HEK293T (cell line): ENCODE measurements at regions not wholly inside any gene's neighbourhood (a gene's known extent, or its start where the extent isn't known, plus 50 kb on each side); places are given as distances from the start of the nearest gene placed in this dataset.

Experiments used
- BHLHE40 ChIP-seq: fragments of 450-650 bp; IDR thresholded peaks from 2 replicates; pipeline ENCODE4 v1.6.1; 2016; ENCODE audit warnings: mild to moderate bottlenecking, moderate library complexity, borderline replicate concordance
- FOXK2 ChIP-seq: fragments of 450-650 bp; IDR thresholded peaks from 2 replicates; pipeline ENCODE4 v1.6.1; 2016; ENCODE audit warnings: mild to moderate bottlenecking
- FOXM1 ChIP-seq: fragments of 450-650 bp; IDR thresholded peaks from 2 replicates; pipeline ENCODE4 v1.6.1; 2017; ENCODE audit warnings: mild to moderate bottlenecking, borderline replicate concordance
- HDGF ChIP-seq: fragments of 450-650 bp; IDR thresholded peaks from 2 replicates; pipeline ENCODE4 v1.6.1; 2017; ENCODE audit warnings: antibody characterized with exemption, borderline replicate concordance
- L3MBTL2 ChIP-seq: fragments of 450-650 bp; conservative IDR thresholded peaks from 2 replicates; pipeline ENCODE4 v1.6.1; 2016; ENCODE audit warnings: mild to moderate bottlenecking
- NFRKB ChIP-seq: fragments of 450-650 bp; IDR thresholded peaks from 2 replicates; pipeline ENCODE4 v1.6.1; 2016; ENCODE audit warnings: mild to moderate bottlenecking, moderate library complexity
- SP1 ChIP-seq: fragments of 450-650 bp; IDR thresholded peaks from 2 replicates; pipeline ENCODE4 v1.6.1; 2017
- SUZ12 ChIP-seq: fragments of 450-650 bp; IDR thresholded peaks from 2 replicates; pipeline ENCODE4 v1.6.1; 2016; ENCODE audit warnings: mild to moderate bottlenecking
- ZNF384 ChIP-seq: fragments of 450-650 bp; IDR thresholded peaks from 2 replicates; pipeline ENCODE4 v1.6.1; 2016

DNA sequence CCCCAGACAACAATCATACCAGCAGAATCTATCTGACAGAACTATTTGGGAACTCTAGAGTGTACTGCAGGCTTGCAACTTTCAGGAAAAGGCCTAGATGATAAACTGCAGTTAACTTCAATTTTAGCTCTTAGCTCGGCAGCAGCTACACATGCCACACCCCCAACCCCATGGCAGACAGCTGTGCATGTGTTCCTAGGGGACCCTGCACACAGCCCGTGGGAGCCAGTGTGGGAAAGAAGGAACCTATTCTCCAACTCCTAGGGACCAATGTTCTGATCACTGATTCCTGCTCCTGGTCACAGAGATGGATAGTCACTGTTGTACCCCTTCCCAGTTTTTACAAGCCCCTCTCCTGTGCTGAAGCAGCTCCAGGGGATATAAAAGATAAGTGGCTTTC is 179.6 kb downstream of the DRD1 start:
- TF ChIP-seq BHLHE40, result no peak
- no peak for TF ChIP-seq FOXM1
- no peak for TF ChIP-seq SUZ12
- TF ChIP-seq NFRKB, result no peak
- TF ChIP-seq L3MBTL2, result no peak
- TF ChIP-seq FOXK2, result no peak
- TF ChIP-seq SP1, result no peak
- TF ChIP-seq HDGF, result no peak
- TF ChIP-seq ZNF384, result no peak
